Right atrium auricular region (tissue), 2 donors: ENCODE measurements at regions not wholly inside any gene's neighbourhood (a gene's known extent, or its start where the extent isn't known, plus 50 kb on each side); places are given as distances from the start of the nearest gene placed in this dataset.

Experiments used
- DNase-seq: peaks from one replicate; pipeline ENCODE4 v3.0.0-alpha.2; 2019; ENCODE audit warnings: low spot score
- H3K27ac ChIP-seq, 2 donors: fragments of 200-600 bp; sonication (generic); 1 replicate in 1 of 2; 2 replicates in 1 of 2; pipeline ENCODE4 v1.5.1; 2016 to 2019
- H3K27me3 ChIP-seq, 2 donors: fragments of 200-600 bp; sonication (generic); one replicate each; pipeline versions ENCODE4 v1.5.1 to v1.6.0; 2017 to 2019
- H3K36me3 ChIP-seq: fragments of 200-600 bp; sonication (generic); one replicate; pipeline ENCODE4 v1.5.1; 2016
- H3K4me1 ChIP-seq, 2 donors: fragments of 200-600 bp; sonication (generic); one replicate each; pipeline versions ENCODE4 v1.5.1 to v1.6.0; 2017 to 2019
- H3K4me3 ChIP-seq, 2 donors: fragments of 200-600 bp; sonication (generic); 1 replicate in 1 of 2; 2 replicates in 1 of 2; pipeline ENCODE4 v1.5.1; 2017 to 2019; ENCODE audit warnings: mild to moderate bottlenecking in 1 of 2, moderate library complexity in 1 of 2
- H3K9me3 ChIP-seq, 2 donors: fragments of 200-600 bp; sonication (generic); one replicate each; pipeline ENCODE4 v1.5.1; 2019
- CTCF ChIP-seq, 2 donors: fragments of 200-600 bp; sonication (generic); IDR thresholded peaks; one replicate each; pipeline ENCODE4 v1.5.1; 2019; ENCODE audit warnings: antibody characterized with exemption in 2 of 2

- no peak for DNase-seq
- Histone ChIP-seq H3K27ac (no peak overlapping the region), H3K4me3 (no peak overlapping the region), H3K4me1 (peaks cover 0 to 23% of the 10 kb centered on the region in 2 donors), H3K27me3 (no peaks in the 10 kb centered on the region), H3K36me3 (no peaks in the 10 kb centered on the region), H3K9me3 (no peaks in the 10 kb centered on the region)
- TF ChIP-seq CTCF (IDR thresholded peaks at IDR 0.05) = no peak
Measured at GRCh38 chr18:70426818-70427217, 138.0 kb downstream of the SOCS6 start.

- no peak for TF ChIP-seq CTCF (IDR thresholded peaks at IDR 0.05)
- Histone ChIP-seq H3K27ac (no peak overlapping the region), H3K9me3 (no peaks in the 10 kb centered on the region), H3K4me1 (peaks cover 0 to 38% of the 10 kb centered on the region in 2 donors), H3K36me3 (no peaks in the 10 kb centered on the region), H3K4me3 (no peak overlapping the region), H3K27me3 (no peaks in the 10 kb centered on the region)
- DNase-seq = no peak
Measured at GRCh38 chr18:70425236-70425635, 136.4 kb downstream of the SOCS6 start.

GRCh38 chr18:70423988-70424387 is 135.1 kb downstream of the SOCS6 start:
- no peak for TF ChIP-seq CTCF (IDR thresholded peaks at IDR 0.05)
- Histone ChIP-seq H3K27me3 (no peaks in the 10 kb centered on the region), H3K4me3 (no peak overlapping the region), H3K27ac (no peak overlapping the region), H3K36me3 (no peaks in the 10 kb centered on the region), H3K4me1 (peaks cover 0 to 51% of the 10 kb centered on the region in 2 donors), H3K9me3 (no peaks in the 10 kb centered on the region)
- DNase-seq = no peak

GRCh38 chr18:70423120-70423519 is 134.3 kb downstream of the SOCS6 start:
- Histone ChIP-seq H3K4me3 (no peak overlapping the region), H3K27me3 (no peaks in the 10 kb centered on the region), H3K27ac (peak overlapping the region; percentile 17 to 21), H3K9me3 (no peaks in the 10 kb centered on the region), H3K4me1 (peaks cover 0 to 52% of the 10 kb centered on the region in 2 donors), H3K36me3 (no peaks in the 10 kb centered on the region)
- DNase-seq = no peak
- no peak for TF ChIP-seq CTCF (IDR thresholded peaks at IDR 0.05)

GRCh38 chr18:70422391-70422965 is 133.6 kb downstream of the SOCS6 start:
- Histone ChIP-seq H3K4me1 (peaks cover 0 to 52% of the 10 kb centered on the region in 2 donors), H3K27ac (peak overlapping the region in 1 of 2 donors; percentile 17)

More at GRCh38 chr18:70422391-70422965, 133.6 kb downstream of the SOCS6 start:
- no peak for DNase-seq
- no peaks in the 10 kb centered on the region for H3K36me3 ChIP-seq
- no peak overlapping the region for H3K4me3 ChIP-seq
- H3K27me3 ChIP-seq = no peaks in the 10 kb centered on the region
- no peaks in the 10 kb centered on the region for H3K9me3 ChIP-seq
- no peak for TF ChIP-seq CTCF (IDR thresholded peaks at IDR 0.05)
